ENCODE measurements at regions not wholly inside any gene's neighbourhood (a gene's known extent, or its start where the extent isn't known, plus 50 kb on each side); places are given as distances from the start of the nearest gene placed in this dataset.

DNA sequence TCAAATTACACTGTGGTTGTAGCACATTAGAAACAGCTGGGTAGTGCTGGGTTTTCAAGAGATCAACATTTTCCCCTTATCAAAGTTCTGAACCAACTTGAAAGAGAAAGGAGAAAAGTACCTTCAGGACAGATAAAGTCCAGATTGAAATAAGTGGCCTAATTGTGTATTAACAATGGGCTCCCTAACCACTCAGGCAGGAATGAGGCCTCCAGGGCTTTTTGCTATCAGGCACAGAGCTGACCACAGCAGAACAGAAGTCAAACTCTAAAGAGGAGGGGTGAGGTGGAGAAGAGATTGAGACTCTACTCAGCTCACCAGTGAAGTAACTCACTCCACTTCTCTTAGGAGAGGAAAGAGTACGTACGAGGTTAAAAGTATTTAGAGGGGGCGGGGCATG is 394.1 kb upstream of the PHF14 start:
- Histone ChIP-seq H3K9me3 (no peaks in the 10 kb centered on the region), H3K27me3 (no peaks in the 10 kb centered on the region), H3K4me1 (no peaks in the 10 kb centered on the region), H3K36me3 (ENCODE audit: low read depth, missing control alignments) (no peaks in the 10 kb centered on the region), H3K4me3 (no peak overlapping the region), H3K27ac (no peak overlapping the region)
- intact Hi-C loops (cut with DNase I; ENCODE audit: low total_unique reads) = no loop called here
- no peak for DNase-seq
- TF ChIP-seq POLR2A (IDR thresholded peaks at IDR 0.05) = no peak
- TF ChIP-seq, protein P1, sequence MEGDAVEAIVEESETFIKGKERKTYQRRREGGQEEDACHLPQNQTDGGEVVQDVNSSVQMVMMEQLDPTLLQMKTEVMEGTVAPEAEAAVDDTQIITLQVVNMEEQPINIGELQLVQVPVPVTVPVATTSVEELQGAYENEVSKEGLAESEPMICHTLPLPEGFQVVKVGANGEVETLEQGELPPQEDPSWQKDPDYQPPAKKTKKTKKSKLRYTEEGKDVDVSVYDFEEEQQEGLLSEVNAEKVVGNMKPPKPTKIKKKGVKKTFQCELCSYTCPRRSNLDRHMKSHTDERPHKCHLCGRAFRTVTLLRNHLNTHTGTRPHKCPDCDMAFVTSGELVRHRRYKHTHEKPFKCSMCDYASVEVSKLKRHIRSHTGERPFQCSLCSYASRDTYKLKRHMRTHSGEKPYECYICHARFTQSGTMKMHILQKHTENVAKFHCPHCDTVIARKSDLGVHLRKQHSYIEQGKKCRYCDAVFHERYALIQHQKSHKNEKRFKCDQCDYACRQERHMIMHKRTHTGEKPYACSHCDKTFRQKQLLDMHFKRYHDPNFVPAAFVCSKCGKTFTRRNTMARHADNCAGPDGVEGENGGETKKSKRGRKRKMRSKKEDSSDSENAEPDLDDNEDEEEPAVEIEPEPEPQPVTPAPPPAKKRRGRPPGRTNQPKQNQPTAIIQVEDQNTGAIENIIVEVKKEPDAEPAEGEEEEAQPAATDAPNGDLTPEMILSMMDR (IDR thresholded peaks at IDR 0.05) = no peak
- WGBS, 2 donors = 82 to 86% methylated on average over 3 of the region's 3 CpGs

DNA sequence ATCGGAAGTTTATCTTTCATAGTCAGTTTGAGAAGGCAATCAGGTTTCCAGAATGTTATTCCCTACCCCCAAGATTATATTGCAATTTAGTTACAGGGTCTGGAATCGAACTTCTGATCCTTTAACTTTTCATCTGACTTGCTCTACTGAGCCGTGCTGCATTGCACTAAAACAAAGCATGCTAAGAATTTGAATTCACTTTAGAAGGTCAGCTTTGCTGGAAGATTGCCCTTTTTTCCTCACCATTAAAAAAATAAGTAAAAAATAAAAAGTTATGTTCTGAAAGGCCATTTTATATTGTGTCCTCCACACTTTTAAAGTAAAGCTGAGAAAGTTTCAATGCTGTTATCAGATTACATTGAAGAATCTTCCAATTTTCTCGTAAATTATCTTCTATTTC is 388.8 kb upstream of the PHF14 start:
- Histone ChIP-seq H3K27me3 (no peaks in the 10 kb centered on the region), H3K9me3 (no peaks in the 10 kb centered on the region), H3K4me3 (no peak overlapping the region), H3K4me1 (no peaks in the 10 kb centered on the region), H3K36me3 (ENCODE audit: low read depth, missing control alignments) (no peaks in the 10 kb centered on the region), H3K27ac (no peak overlapping the region)
- 53% methylated on average over 4 of the region's 4 CpGs for WGBS, 2 donors
- no peak for TF ChIP-seq POLR2A (IDR thresholded peaks at IDR 0.05)
- TF ChIP-seq, protein P1 (IDR thresholded peaks at IDR 0.05) = no peak
- intact Hi-C loops (cut with DNase I; ENCODE audit: low total_unique reads) = no loop called here
- no peak for DNase-seq

DNA sequence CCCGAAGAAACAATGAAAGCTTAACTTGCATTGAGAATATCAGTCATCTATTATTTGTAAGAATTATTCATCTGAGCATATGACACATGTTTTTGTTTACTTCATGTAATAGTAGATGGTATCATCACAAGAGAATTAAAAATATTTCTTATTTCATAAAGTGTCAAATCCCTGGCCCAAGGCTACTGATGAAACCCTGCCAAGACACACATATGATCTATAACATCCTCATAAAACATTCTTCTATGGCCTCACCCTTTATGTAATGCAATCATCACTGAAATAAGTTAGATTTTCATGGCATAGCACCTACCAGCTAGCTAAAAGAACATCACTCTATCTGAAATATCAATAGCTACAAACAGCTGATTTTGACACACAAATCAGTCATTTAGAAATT is 385.6 kb upstream of the PHF14 start:
- H3K9me3 ChIP-seq = no peaks in the 10 kb centered on the region
- intact Hi-C loops (cut with DNase I; ENCODE audit: low total_unique reads) = no loop called here
- H3K4me1 ChIP-seq = no peaks in the 10 kb centered on the region
- 85 to 96% methylated on average over 1 of the region's 1 CpG for WGBS, 2 donors
- no peaks in the 10 kb centered on the region for H3K36me3 ChIP-seq (ENCODE audit: low read depth, missing control alignments)
- TF ChIP-seq, protein P1 (IDR thresholded peaks at IDR 0.05) = no peak
- TF ChIP-seq POLR2A (IDR thresholded peaks at IDR 0.05) = no peak
- no peak for DNase-seq
- H3K27ac ChIP-seq = no peak overlapping the region
- H3K4me3 ChIP-seq = no peak overlapping the region
- no peaks in the 10 kb centered on the region for H3K27me3 ChIP-seq

DNA sequence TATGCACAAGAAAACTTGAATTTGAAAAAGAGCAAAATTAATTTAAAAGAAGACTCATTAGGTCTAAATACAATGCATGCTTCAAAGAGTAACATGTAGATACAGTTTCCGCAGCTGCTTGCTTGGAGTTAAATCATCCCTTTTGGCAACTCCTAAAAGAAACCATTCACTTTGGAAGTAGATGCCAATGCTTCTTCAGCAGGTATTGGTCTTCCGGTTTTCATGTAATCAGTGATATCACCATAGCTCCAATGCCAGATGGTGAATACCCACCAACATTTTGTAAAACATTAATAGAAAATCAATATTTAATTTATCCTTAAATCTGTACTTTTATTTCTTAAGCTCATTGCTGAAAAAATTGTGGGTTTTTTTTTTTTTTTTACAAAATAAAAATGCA is 381.1 kb upstream of the PHF14 start:
- no peak overlapping the region for H3K27ac ChIP-seq
- TF ChIP-seq, protein P1 (IDR thresholded peaks at IDR 0.05) = no peak
- TF ChIP-seq POLR2A (IDR thresholded peaks at IDR 0.05) = no peak
- no peak for DNase-seq
- no peaks in the 10 kb centered on the region for H3K27me3 ChIP-seq
- H3K36me3 ChIP-seq (ENCODE audit: low read depth, missing control alignments) = no peaks in the 10 kb centered on the region
- WGBS, 2 donors = 71 to 81% methylated on average over 2 of the region's 2 CpGs
- H3K9me3 ChIP-seq = no peaks in the 10 kb centered on the region
- intact Hi-C loops (cut with DNase I; ENCODE audit: low total_unique reads) = no loop called here
- H3K4me1 ChIP-seq = no peaks in the 10 kb centered on the region
- no peak overlapping the region for H3K4me3 ChIP-seq

DNA sequence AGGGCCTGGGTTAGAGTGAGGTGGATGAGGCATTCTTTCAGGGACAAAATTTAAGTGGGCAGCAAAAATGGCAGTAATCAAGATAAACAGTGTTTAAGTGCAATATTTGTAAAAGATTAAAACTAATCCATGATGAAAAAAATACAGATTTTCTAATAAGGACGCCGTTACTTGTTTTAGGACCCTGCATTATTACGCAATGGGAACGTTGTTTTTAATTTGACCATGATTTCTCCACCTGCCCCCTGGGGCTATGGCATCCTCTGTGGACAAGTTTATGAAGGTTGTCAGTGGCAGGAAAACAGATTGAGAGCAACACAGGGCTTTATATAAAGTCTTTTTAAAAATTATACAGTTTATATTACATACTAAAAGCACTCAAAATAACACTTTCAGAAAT is 380.6 kb upstream of the PHF14 start:
- Histone ChIP-seq H3K36me3 (ENCODE audit: low read depth, missing control alignments) (no peaks in the 10 kb centered on the region), H3K27me3 (no peaks in the 10 kb centered on the region), H3K4me1 (no peaks in the 10 kb centered on the region), H3K9me3 (no peaks in the 10 kb centered on the region), H3K27ac (no peak overlapping the region), H3K4me3 (no peak overlapping the region)
- 82 to 89% methylated on average over 4 of the region's 4 CpGs for WGBS, 2 donors
- no peak for DNase-seq
- TF ChIP-seq, protein P1 (IDR thresholded peaks at IDR 0.05) = no peak
- TF ChIP-seq POLR2A (IDR thresholded peaks at IDR 0.05) = no peak
- intact Hi-C loops (cut with DNase I; ENCODE audit: low total_unique reads) = no loop called here

Data from testis (tissue), 2 donors.